ENCODE measurements at regions not wholly inside any gene's neighbourhood (a gene's known extent, or its start where the extent isn't known, plus 50 kb on each side); places are given as distances from the start of the nearest gene placed in this dataset.

DNA sequence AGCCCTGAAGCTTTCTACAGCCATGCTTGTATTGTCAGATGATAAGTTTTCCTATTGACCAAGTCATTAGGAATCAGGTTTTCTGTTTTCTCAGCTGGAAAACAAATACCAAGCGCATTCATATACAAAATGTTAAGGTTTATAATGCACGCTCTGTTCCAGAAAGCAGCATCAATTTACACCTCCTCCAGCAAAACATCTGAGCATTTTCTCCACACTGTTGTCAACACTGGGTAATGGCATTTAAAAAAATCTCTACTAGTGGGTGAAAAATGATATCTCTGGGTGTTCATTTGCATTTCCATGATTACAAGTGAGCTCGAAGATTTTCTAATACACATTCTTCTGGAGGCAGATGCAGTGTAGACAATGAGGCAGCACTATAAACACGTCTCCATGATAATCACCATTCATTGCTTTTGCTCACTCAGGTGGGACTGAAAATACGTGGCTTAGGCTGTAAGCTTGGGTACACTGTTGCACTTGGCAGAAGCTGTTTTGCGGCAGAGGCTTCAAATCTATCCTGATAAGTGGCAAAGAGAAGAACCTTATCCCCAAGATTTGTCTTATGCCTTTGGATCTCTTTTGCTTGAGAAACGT, 114.8 kb upstream of the PLPP4 start:
- DNase-seq (no peak), ATAC-seq (no peak)
- peaks cover 6 to 33% (median 19%) of the 10 kb centered on the region in 5 donors for H3K27me3 Mint-ChIP-seq
- Histone ChIP-seq H3K4me3 (ENCODE audit: low read length) (no peak overlapping the region), H3K4me1 (ENCODE audit: control insufficient read depth in 2 of 2, insufficient read depth in 2 of 2, low read length in 2 of 2) (no peaks in the 10 kb centered on the region), H3K36me3 (ENCODE audit: control insufficient read depth in 2 of 3, insufficient read depth in 3 of 3, low read length in 3 of 3) (no peaks in the 10 kb centered on the region), H3K27ac (ENCODE audit: low read depth, low read length) (no peak overlapping the region), H3K27me3 (ENCODE audit: control insufficient read depth in 2 of 2, insufficient read depth in 2 of 2, low read length in 2 of 2) (no peaks in the 10 kb centered on the region), H3K9me3 (ENCODE audit: control insufficient read depth in 2 of 3, low read length in 3 of 3) (no peaks in the 10 kb centered on the region)
- intact Hi-C loops (cut with micrococcal nuclease) = no loop called here
- POLR2A ChIA-PET = no interaction called here
- H3K27ac Mint-ChIP-seq = no peak overlapping the region
- CTCF ChIA-PET = no interaction called here
- H3K9me3 Mint-ChIP-seq = peaks cover 0 to 2% (median 0%) of the 10 kb centered on the region in 11 donors
- peaks cover 0 to 2% (median 0%) of the 10 kb centered on the region in 7 donors for H3K4me1 Mint-ChIP-seq
- no peak overlapping the region for H3K4me3 Mint-ChIP-seq
- H3K36me3 Mint-ChIP-seq = no peaks in the 10 kb centered on the region

DNA sequence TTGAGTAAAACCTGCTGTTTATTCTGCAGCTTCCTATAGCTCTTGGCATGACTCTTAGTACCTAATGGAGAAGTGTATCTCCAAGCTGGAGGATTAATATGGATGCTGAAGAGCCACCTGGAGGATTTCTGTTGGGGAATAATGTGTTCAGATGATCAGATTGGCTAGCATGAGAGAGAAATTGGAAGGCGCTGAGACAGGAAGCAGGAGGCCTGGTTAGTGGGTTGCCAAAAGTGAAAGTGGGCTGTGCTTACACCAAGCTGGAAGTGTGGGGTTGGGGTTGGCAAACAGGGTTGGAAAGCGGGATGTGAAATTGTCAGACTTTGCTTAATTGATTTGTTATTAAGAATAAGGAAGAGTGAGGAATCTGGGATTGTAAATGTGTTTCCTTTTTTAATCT, 111.8 kb upstream of the PLPP4 start:
- Histone ChIP-seq H3K27ac (ENCODE audit: low read depth, low read length) (no peak overlapping the region), H3K27me3 (ENCODE audit: control insufficient read depth in 2 of 2, insufficient read depth in 2 of 2, low read length in 2 of 2) (no peaks in the 10 kb centered on the region), H3K9me3 (ENCODE audit: control insufficient read depth in 2 of 3, low read length in 3 of 3) (no peaks in the 10 kb centered on the region), H3K4me1 (ENCODE audit: control insufficient read depth in 2 of 2, insufficient read depth in 2 of 2, low read length in 2 of 2) (no peaks in the 10 kb centered on the region), H3K36me3 (ENCODE audit: control insufficient read depth in 2 of 3, insufficient read depth in 3 of 3, low read length in 3 of 3) (no peaks in the 10 kb centered on the region), H3K4me3 (ENCODE audit: low read length) (no peak overlapping the region)
- peaks cover 0 to 2% (median 0%) of the 10 kb centered on the region in 7 donors for H3K4me1 Mint-ChIP-seq
- ATAC-seq = no peak
- no peaks in the 10 kb centered on the region for H3K9me3 Mint-ChIP-seq
- CTCF ChIA-PET = no interaction called here
- no peak for DNase-seq
- no peak overlapping the region for H3K27ac Mint-ChIP-seq
- intact Hi-C loops (cut with micrococcal nuclease) = no loop called here
- H3K27me3 Mint-ChIP-seq = peaks cover 2 to 24% (median 12%) of the 10 kb centered on the region in 5 donors
- H3K36me3 Mint-ChIP-seq = no peaks in the 10 kb centered on the region
- no peak overlapping the region for H3K4me3 Mint-ChIP-seq
- POLR2A ChIA-PET = no interaction called here

DNA sequence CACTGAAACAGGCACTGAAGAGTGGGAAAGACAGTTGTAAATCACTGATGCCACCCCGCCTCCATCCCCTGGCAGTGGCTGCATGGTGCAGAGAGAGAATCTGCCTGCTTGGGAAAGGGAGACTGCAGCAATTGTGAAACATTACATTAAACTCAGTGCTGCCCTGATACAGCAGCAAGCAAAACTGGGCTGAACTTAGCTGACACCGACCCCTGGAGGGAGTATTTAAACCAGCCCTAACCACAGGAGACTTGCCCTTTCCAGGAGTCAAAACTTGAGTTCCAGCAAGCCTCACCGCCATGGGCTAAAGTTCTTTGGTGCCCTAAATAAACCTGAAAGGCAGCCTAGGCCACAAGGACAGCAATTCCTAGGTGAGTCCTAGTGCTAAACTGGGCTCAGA, 109.4 kb upstream of the PLPP4 start:
- Mint-ChIP-seq H3K4me1 (peaks cover 0 to 2% (median 0%) of the 10 kb centered on the region in 7 donors), H3K9me3 (peaks cover 0 to 2% (median 0%) of the 10 kb centered on the region in 11 donors), H3K36me3 (no peaks in the 10 kb centered on the region), H3K4me3 (no peak overlapping the region), H3K27ac (no peak overlapping the region), H3K27me3 (peaks cover 2 to 19% (median 12%) of the 10 kb centered on the region in 5 donors)
- intact Hi-C loops (cut with micrococcal nuclease) = no loop called here
- Histone ChIP-seq H3K27me3 (ENCODE audit: control insufficient read depth in 2 of 2, insufficient read depth in 2 of 2, low read length in 2 of 2) (no peaks in the 10 kb centered on the region), H3K4me1 (ENCODE audit: control insufficient read depth in 2 of 2, insufficient read depth in 2 of 2, low read length in 2 of 2) (no peaks in the 10 kb centered on the region), H3K27ac (ENCODE audit: low read depth, low read length) (no peak overlapping the region), H3K9me3 (ENCODE audit: control insufficient read depth in 2 of 3, low read length in 3 of 3) (no peaks in the 10 kb centered on the region), H3K4me3 (ENCODE audit: low read length) (no peak overlapping the region), H3K36me3 (ENCODE audit: control insufficient read depth in 2 of 3, insufficient read depth in 3 of 3, low read length in 3 of 3) (no peaks in the 10 kb centered on the region)
- POLR2A ChIA-PET = no interaction called here
- DNase-seq = no peak
- CTCF ChIA-PET = no interaction called here
- no peak for ATAC-seq

DNA sequence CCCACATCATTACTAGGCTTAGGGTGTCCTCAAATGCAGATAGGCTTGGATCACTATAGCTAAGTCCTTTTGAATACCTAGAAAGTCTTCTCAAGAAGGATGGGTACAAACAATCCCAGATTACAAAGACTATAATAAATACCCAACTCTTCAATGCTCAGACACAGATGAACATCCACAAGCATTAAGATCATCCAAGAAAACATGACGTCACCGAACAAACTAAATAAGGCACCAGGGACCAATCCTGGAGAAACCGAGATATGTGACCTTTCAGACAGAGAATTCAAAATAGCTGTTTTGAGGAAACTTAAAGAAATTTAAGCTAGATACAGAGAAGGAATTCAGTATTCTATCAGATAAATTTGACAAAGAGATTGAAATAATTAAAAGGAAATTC, 108.0 kb upstream of the PLPP4 start:
- Histone ChIP-seq H3K4me3 (ENCODE audit: low read length) (no peak overlapping the region), H3K27ac (ENCODE audit: low read depth, low read length) (no peak overlapping the region), H3K4me1 (ENCODE audit: control insufficient read depth in 2 of 2, insufficient read depth in 2 of 2, low read length in 2 of 2) (no peaks in the 10 kb centered on the region), H3K27me3 (ENCODE audit: control insufficient read depth in 2 of 2, insufficient read depth in 2 of 2, low read length in 2 of 2) (no peaks in the 10 kb centered on the region), H3K9me3 (ENCODE audit: control insufficient read depth in 2 of 3, low read length in 3 of 3) (no peaks in the 10 kb centered on the region), H3K36me3 (ENCODE audit: control insufficient read depth in 2 of 3, insufficient read depth in 3 of 3, low read length in 3 of 3) (no peaks in the 10 kb centered on the region)
- H3K4me1 Mint-ChIP-seq = peaks cover 0 to 2% (median 0%) of the 10 kb centered on the region in 7 donors
- POLR2A ChIA-PET = no interaction called here
- DNase-seq (no peak), ATAC-seq (no peak)
- H3K27me3 Mint-ChIP-seq = peaks cover 3 to 12% (median 9%) of the 10 kb centered on the region in 5 donors
- peaks cover 0 to 9% (median 0%) of the 10 kb centered on the region in 11 donors for H3K9me3 Mint-ChIP-seq
- no peak overlapping the region for H3K27ac Mint-ChIP-seq
- CTCF ChIA-PET = no interaction called here
- intact Hi-C loops (cut with micrococcal nuclease) = no loop called here
- H3K36me3 Mint-ChIP-seq = no peaks in the 10 kb centered on the region
- no peak overlapping the region for H3K4me3 Mint-ChIP-seq

DNA sequence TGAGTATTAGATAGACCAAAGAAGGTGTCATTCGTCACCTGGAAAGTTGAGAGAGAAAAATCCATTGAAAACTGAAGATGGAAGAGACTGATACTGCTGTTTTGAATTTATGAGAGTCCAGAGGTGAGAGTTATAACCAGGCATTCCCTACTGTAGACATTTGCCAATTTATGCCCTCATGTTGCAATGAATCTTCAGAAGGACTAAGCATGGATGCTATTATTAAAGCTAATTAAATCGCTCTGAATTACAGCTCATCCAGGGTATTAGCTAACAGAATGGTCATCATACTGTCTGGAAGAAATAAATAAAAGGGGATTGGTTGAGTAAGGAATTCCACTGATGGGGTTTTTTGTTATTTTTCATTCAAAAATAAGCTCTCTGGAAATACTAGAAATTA, 101.6 kb upstream of the PLPP4 start:
- intact Hi-C loops (cut with micrococcal nuclease) = no loop called here
- no peaks in the 10 kb centered on the region for H3K36me3 Mint-ChIP-seq
- no peaks in the 10 kb centered on the region for H3K4me1 ChIP-seq (ENCODE audit: control insufficient read depth in 2 of 2, insufficient read depth in 2 of 2, low read length in 2 of 2)
- H3K27me3 Mint-ChIP-seq = peaks cover 0 to 6% (median 4%) of the 10 kb centered on the region in 5 donors
- H3K27me3 ChIP-seq (ENCODE audit: control insufficient read depth in 2 of 2, insufficient read depth in 2 of 2, low read length in 2 of 2) = no peaks in the 10 kb centered on the region
- peaks cover 0 to 15% (median 3%) of the 10 kb centered on the region in 11 donors for H3K9me3 Mint-ChIP-seq
- ChIA-PET POLR2A (no interaction called here), CTCF (no interaction called here)
- H3K27ac Mint-ChIP-seq = no peak overlapping the region
- ATAC-seq (no peak), DNase-seq (no peak)
- H3K36me3 ChIP-seq (ENCODE audit: control insufficient read depth in 2 of 3, insufficient read depth in 3 of 3, low read length in 3 of 3) = no peaks in the 10 kb centered on the region
- H3K27ac ChIP-seq (ENCODE audit: low read depth, low read length) = no peak overlapping the region
- H3K4me3 Mint-ChIP-seq = no peak overlapping the region
- H3K9me3 ChIP-seq (ENCODE audit: control insufficient read depth in 2 of 3, low read length in 3 of 3) = no peaks in the 10 kb centered on the region
- H3K4me1 Mint-ChIP-seq = no peaks in the 10 kb centered on the region
- H3K4me3 ChIP-seq (ENCODE audit: low read length) = no peak overlapping the region

DNA sequence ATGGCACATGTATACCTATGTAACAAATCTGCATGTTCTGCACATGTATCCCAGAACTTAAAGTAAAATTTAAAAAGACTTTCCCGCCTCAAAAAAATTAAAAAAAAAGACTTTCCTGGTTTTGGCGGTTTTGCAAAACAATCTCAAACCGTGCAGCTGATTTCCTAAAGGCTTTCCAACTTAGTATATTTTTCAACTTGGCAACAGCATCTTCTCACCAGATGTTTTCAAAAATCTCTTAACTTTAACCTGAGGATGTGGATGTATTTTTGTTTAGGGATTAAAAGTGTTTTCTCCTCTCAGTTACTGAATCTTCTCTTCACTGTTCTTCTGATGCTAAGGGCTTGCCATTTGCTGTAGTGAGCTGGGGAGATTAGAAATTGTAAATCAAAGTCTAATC, 96.5 kb upstream of the PLPP4 start:
- H3K27me3 Mint-ChIP-seq = peaks cover 0 to 26% (median 14%) of the 10 kb centered on the region in 5 donors
- Histone ChIP-seq H3K4me3 (ENCODE audit: low read length) (no peak overlapping the region), H3K27ac (ENCODE audit: low read depth, low read length) (no peak overlapping the region), H3K9me3 (ENCODE audit: control insufficient read depth in 2 of 3, low read length in 3 of 3) (no peaks in the 10 kb centered on the region), H3K27me3 (ENCODE audit: control insufficient read depth in 2 of 2, insufficient read depth in 2 of 2, low read length in 2 of 2) (no peaks in the 10 kb centered on the region), H3K4me1 (ENCODE audit: control insufficient read depth in 2 of 2, insufficient read depth in 2 of 2, low read length in 2 of 2) (no peaks in the 10 kb centered on the region), H3K36me3 (ENCODE audit: control insufficient read depth in 2 of 3, insufficient read depth in 3 of 3, low read length in 3 of 3) (no peaks in the 10 kb centered on the region)
- intact Hi-C loops (cut with micrococcal nuclease) = no loop called here
- ChIA-PET CTCF (no interaction called here), POLR2A (no interaction called here)
- no peaks in the 10 kb centered on the region for H3K4me1 Mint-ChIP-seq
- DNase-seq (no peak), ATAC-seq (no peak)
- peaks cover 0 to 13% (median 3%) of the 10 kb centered on the region in 11 donors for H3K9me3 Mint-ChIP-seq
- H3K4me3 Mint-ChIP-seq = no peak overlapping the region
- no peaks in the 10 kb centered on the region for H3K36me3 Mint-ChIP-seq
- H3K27ac Mint-ChIP-seq = no peak overlapping the region

DNA sequence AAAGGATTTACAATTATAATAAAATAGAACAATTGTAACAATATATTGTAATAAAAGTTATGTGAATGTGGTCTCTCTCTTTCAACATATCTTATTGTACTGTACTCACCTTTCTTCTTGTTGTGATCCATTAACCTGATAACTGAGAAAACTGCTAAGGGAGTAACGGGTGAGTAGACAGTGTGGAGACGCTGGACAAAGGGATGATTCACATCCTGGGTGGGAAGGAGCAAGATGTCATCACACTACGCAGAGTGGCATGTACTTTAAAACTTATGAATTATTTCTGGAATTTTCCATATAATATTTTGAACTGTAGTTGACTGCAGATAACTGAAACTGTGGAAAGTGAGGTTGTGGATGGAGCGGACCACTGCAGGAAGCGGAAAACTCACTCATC, 91.2 kb upstream of the PLPP4 start:
- Mint-ChIP-seq H3K4me3 (no peak overlapping the region), H3K27ac (no peak overlapping the region), H3K9me3 (peaks cover 0 to 6% (median under 1%) of the 10 kb centered on the region in 11 donors), H3K36me3 (no peaks in the 10 kb centered on the region), H3K27me3 (peaks cover 0 to 24% (median 14%) of the 10 kb centered on the region in 5 donors), H3K4me1 (no peaks in the 10 kb centered on the region)
- intact Hi-C loops (cut with micrococcal nuclease) = no loop called here
- no peaks in the 10 kb centered on the region for H3K36me3 ChIP-seq (ENCODE audit: control insufficient read depth in 2 of 3, insufficient read depth in 3 of 3, low read length in 3 of 3)
- no peaks in the 10 kb centered on the region for H3K4me1 ChIP-seq (ENCODE audit: control insufficient read depth in 2 of 2, insufficient read depth in 2 of 2, low read length in 2 of 2)
- ATAC-seq = no peak
- CTCF ChIA-PET = no interaction called here
- DNase-seq = no peak
- POLR2A ChIA-PET = no interaction called here
- no peaks in the 10 kb centered on the region for H3K27me3 ChIP-seq (ENCODE audit: control insufficient read depth in 2 of 2, insufficient read depth in 2 of 2, low read length in 2 of 2)
- no peak overlapping the region for H3K4me3 ChIP-seq (ENCODE audit: low read length)
- no peak overlapping the region for H3K27ac ChIP-seq (ENCODE audit: low read depth, low read length)
- no peaks in the 10 kb centered on the region for H3K9me3 ChIP-seq (ENCODE audit: control insufficient read depth in 2 of 3, low read length in 3 of 3)

Data from naive thymus-derived CD4-positive, alpha-beta T cell (primary cell).